HL-60 (cell line): ENCODE measurements at regions not wholly inside any gene's neighbourhood (a gene's known extent, or its start where the extent isn't known, plus 50 kb on each side); places are given as distances from the start of the nearest gene placed in this dataset.

ENCODE experiments used
- DNase-seq, 2 experiments: peaks; one replicate each; pipeline ENCODE4 v3.0.0-alpha.2; 2010 to 2020; ENCODE audit warnings: low read depth in 1 of 2, low spot score in 1 of 2
- H3K27ac ChIP-seq: fragments of 250-450 bp; sonication (Bioruptor Pico); replicated peaks from 2 replicates; pipeline ENCODE4 v1.5.1; 2020; ENCODE audit warnings: mild to moderate bottlenecking, moderate library complexity
- H3K27me3 ChIP-seq: fragments of 250-450 bp; sonication (Bioruptor Pico); 2 replicates; pipeline ENCODE4 v1.5.1; 2021; ENCODE audit warnings: mild to moderate bottlenecking, moderate library complexity; ENCODE audit not compliant: insufficient read depth, poor library complexity, severe bottlenecking
- H3K4me3 ChIP-seq: replicated peaks from 2 replicates; pipeline ENCODE4 v1.5.1; 2011; ENCODE audit warnings: mild to moderate bottlenecking, control low read depth, low read length; ENCODE audit not compliant: insufficient read depth
- CTCF ChIP-seq: IDR thresholded peaks from one replicate; pipeline ENCODE4 v1.5.1; 2011; ENCODE audit warnings: low read length, control low read depth, inconsistent platforms; ENCODE audit not compliant: insufficient read depth
- GABPA ChIP-seq: IDR thresholded peaks from 2 replicates; pipeline ENCODE4 v1.6.1; 2012; ENCODE audit warnings: low read depth
- POLR2AphosphoS5 ChIP-seq: IDR thresholded peaks from 2 replicates; pipeline ENCODE4 v1.6.1; 2012; ENCODE audit warnings: low read depth
- SPI1 ChIP-seq: IDR thresholded peaks from 2 replicates; pipeline ENCODE4 v1.6.1; 2012; ENCODE audit warnings: low read depth, mild to moderate bottlenecking, borderline replicate concordance
- TF ChIP-seq, protein P1 (sequence below): IDR thresholded peaks from 2 replicates; pipeline ENCODE4 v1.6.1; 2012; ENCODE audit warnings: low read depth; ENCODE audit not compliant: insufficient replicate concordance

DNA sequence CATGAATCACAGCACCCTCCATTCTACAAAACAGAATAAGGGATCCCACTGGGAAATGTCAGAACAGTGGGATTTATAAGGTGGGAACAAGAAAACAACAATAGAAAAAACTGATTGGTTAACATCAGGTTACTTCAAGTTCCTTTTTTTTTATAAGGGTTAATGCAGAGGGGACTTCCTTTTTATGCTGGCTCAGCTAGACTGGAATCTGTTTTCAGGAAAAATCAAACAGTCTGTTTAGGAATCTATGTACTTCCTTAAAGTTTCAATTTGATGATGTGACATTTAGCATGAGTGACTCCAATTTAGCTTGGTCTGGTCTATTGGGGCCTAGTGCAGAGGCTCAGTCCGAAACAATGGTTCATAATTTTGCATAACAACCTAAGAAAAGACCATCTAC lies 192.9 kb downstream of the ADGRA3 start:
- no peak for DNase-seq
- no peak overlapping the region for H3K27ac ChIP-seq
- TF ChIP-seq, protein P1, sequence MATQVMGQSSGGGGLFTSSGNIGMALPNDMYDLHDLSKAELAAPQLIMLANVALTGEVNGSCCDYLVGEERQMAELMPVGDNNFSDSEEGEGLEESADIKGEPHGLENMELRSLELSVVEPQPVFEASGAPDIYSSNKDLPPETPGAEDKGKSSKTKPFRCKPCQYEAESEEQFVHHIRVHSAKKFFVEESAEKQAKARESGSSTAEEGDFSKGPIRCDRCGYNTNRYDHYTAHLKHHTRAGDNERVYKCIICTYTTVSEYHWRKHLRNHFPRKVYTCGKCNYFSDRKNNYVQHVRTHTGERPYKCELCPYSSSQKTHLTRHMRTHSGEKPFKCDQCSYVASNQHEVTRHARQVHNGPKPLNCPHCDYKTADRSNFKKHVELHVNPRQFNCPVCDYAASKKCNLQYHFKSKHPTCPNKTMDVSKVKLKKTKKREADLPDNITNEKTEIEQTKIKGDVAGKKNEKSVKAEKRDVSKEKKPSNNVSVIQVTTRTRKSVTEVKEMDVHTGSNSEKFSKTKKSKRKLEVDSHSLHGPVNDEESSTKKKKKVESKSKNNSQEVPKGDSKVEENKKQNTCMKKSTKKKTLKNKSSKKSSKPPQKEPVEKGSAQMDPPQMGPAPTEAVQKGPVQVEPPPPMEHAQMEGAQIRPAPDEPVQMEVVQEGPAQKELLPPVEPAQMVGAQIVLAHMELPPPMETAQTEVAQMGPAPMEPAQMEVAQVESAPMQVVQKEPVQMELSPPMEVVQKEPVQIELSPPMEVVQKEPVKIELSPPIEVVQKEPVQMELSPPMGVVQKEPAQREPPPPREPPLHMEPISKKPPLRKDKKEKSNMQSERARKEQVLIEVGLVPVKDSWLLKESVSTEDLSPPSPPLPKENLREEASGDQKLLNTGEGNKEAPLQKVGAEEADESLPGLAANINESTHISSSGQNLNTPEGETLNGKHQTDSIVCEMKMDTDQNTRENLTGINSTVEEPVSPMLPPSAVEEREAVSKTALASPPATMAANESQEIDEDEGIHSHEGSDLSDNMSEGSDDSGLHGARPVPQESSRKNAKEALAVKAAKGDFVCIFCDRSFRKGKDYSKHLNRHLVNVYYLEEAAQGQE = no peak
- peak; percentile 33; the same call in 1 of the 2 replicates for TF ChIP-seq SPI1
- no peak overlapping the region for H3K4me3 ChIP-seq
- no peaks in the 10 kb centered on the region for H3K27me3 ChIP-seq

DNA sequence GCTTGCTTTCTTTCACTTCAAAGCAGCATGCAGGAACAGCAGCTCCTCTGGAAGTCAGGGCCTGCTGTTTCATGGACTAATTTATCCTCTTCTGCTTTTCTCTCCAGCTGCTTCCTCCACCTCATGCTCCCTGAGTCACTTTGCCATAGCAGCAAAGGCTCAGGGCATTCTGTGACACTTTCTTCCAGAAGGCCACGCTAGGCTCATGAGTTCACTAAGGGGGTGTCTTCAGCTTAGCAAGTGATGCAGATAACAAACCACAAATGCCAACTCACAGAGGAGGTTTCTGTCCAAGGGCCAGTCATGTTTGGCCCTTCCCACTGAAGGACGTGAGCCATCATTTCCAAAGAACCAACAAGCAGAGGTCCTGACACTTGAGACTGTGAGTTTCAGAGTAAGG lies 200.2 kb downstream of the ADGRA3 start:
- Histone ChIP-seq H3K27ac (no peak overlapping the region), H3K27me3 (no peaks in the 10 kb centered on the region), H3K4me3 (no peak overlapping the region)
- no peak for DNase-seq
- no peak for TF ChIP-seq POLR2AphosphoS5
- TF ChIP-seq, protein P1 = no peak
- no peak for TF ChIP-seq SPI1
- TF ChIP-seq GABPA = no peak
- TF ChIP-seq CTCF = no peak

- H3K4me3 ChIP-seq = no peak overlapping the region
- H3K27me3 ChIP-seq = no peaks in the 10 kb centered on the region
- TF ChIP-seq SPI1 = no peak
- no peak for TF ChIP-seq CTCF
- TF ChIP-seq POLR2AphosphoS5 = no peak
- TF ChIP-seq, protein P1 = no peak
- TF ChIP-seq GABPA = no peak
- no peak for DNase-seq
- H3K27ac ChIP-seq = no peak overlapping the region
Measured at GRCh38 chr4:22313976-22314375, 201.9 kb downstream of the ADGRA3 start.

DNA sequence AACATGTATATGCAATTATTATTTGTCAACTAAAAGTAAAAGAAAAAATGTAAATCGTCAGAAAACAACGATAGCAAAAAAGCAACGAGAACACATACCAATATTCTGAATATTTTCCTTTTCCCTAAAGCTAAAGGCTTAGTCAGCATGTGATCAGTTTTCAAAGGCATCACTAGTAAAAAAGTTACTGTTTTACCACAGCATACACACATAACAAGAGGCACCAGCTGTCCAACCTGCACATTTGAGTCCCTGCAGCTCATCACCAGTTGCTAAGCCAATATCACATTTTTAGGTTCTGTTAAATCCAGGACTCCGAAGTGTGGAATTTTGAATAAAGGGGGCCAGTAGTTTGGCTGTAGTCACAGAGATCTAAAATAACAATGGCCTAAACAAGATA lies 203.8 kb downstream of the ADGRA3 start:
- Histone ChIP-seq H3K27ac (no peak overlapping the region), H3K27me3 (no peaks in the 10 kb centered on the region), H3K4me3 (no peak overlapping the region)
- no peak for DNase-seq
- TF ChIP-seq GABPA = no peak
- no peak for TF ChIP-seq SPI1
- TF ChIP-seq POLR2AphosphoS5 = no peak
- TF ChIP-seq, protein P1 = no peak
- no peak for TF ChIP-seq CTCF
